GM12872 (cell line): ENCODE measurements at regions not wholly inside any gene's neighbourhood (a gene's known extent, or its start where the extent isn't known, plus 50 kb on each side); places are given as distances from the start of the nearest gene placed in this dataset.

Experiments used
- CTCF ChIP-seq: IDR thresholded peaks from 3 replicates; pipeline ENCODE4 v1.5.1; 2011; ENCODE audit warnings: low read depth, mild to moderate bottlenecking, low read length, moderate library complexity; ENCODE audit not compliant: insufficient read depth

GRCh38 chr9:130785053-130785452, 50.0 kb upstream of the ABL1 start:
- TF ChIP-seq CTCF = no peak
